Cardiac muscle cell (in vitro differentiated cells and primary cell): ENCODE measurements at regions not wholly inside any gene's neighbourhood (a gene's known extent, or its start where the extent isn't known, plus 50 kb on each side); places are given as distances from the start of the nearest gene placed in this dataset.

Source experiments
- DNase-seq, 2 donors: peaks; one replicate each; pipeline versions ENCODE4 v3.0.0 to v3.0.0-alpha.2; 2010 to 2017; ENCODE audit warnings: low read depth in 1 of 2, low spot score in 1 of 2
- H3K27ac ChIP-seq: fragments of 200-600 bp; sonication (generic); 2 replicates; pipeline ENCODE4 v1.5.1; 2016
- H3K27me3 ChIP-seq: fragments of 200-600 bp; sonication (generic); 2 replicates; pipeline ENCODE4 v1.6.0; 2016; ENCODE audit warnings: control low read depth
- H3K36me3 ChIP-seq: fragments of 200-600 bp; sonication (generic); 2 replicates; pipeline ENCODE4 v1.5.1; 2016; ENCODE audit warnings: control low read depth
- H3K4me1 ChIP-seq: fragments of 200-600 bp; sonication (generic); 2 replicates; pipeline ENCODE4 v1.8.1; 2017; ENCODE audit warnings: low read depth, mild to moderate bottlenecking, mixed run types
- H3K4me3 ChIP-seq: fragments of 200-600 bp; sonication (generic); 2 replicates; pipeline ENCODE4 v1.5.1; 2016; ENCODE audit warnings: mild to moderate bottlenecking
- H3K9me3 ChIP-seq: fragments of 200-600 bp; sonication (generic); 2 replicates; pipeline ENCODE4 v1.5.1; 2017; ENCODE audit warnings: low read depth, mild to moderate bottlenecking, control low read depth
- TF ChIP-seq, protein P1 (sequence below): IDR thresholded peaks from 2 replicates; pipeline ENCODE4 v1.5.1; 2012; ENCODE audit warnings: low read depth, mild to moderate bottlenecking, low read length

DNA sequence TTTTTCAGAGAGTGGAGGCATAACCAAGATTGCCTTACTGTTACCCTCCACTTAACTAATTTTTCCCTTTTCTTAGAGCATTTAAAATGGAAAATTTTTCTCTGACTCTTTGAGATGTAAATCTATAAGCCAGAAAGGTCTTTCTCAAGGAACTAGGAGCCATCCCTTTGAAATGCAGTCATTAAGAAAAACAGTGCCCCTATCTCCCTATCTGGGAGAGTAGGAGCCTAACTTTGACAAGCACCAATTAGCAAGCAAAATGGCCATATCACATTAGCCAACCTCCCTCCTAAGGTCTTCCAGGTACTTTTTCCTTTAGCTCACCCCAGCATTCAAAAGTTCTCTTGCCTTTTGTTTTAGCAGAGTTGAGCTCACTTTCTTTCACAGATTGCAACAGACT, 570.5 kb downstream of the EPHA7 start:
- no peak for DNase-seq
- Histone ChIP-seq H3K27ac (no peak overlapping the region), H3K4me1 (no peaks in the 10 kb centered on the region), H3K27me3 (no peaks in the 10 kb centered on the region), H3K4me3 (no peak overlapping the region), H3K9me3 (no peaks in the 10 kb centered on the region), H3K36me3 (no peaks in the 10 kb centered on the region)
- TF ChIP-seq, protein P1, sequence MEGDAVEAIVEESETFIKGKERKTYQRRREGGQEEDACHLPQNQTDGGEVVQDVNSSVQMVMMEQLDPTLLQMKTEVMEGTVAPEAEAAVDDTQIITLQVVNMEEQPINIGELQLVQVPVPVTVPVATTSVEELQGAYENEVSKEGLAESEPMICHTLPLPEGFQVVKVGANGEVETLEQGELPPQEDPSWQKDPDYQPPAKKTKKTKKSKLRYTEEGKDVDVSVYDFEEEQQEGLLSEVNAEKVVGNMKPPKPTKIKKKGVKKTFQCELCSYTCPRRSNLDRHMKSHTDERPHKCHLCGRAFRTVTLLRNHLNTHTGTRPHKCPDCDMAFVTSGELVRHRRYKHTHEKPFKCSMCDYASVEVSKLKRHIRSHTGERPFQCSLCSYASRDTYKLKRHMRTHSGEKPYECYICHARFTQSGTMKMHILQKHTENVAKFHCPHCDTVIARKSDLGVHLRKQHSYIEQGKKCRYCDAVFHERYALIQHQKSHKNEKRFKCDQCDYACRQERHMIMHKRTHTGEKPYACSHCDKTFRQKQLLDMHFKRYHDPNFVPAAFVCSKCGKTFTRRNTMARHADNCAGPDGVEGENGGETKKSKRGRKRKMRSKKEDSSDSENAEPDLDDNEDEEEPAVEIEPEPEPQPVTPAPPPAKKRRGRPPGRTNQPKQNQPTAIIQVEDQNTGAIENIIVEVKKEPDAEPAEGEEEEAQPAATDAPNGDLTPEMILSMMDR: no peak

DNA sequence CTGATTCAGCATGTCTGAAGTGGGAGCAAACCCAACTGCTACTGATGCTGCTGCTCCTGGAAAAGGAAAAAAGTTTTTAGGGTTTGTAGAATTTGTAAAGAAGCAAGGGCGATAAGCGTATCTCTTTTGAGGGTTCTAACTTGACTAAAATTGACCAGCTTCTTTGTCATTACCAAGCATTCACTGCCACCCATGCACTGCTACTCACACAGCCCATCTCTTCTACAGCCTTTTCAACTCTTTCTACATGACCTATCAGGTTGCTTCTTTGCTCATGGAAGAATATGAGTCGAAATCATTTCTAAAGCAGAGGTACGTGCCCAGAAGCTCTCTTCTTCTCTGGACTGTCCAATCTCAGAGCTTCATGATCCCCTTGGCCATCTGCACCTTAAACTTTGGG, 570.9 kb downstream of the EPHA7 start:
- Histone ChIP-seq H3K36me3 (no peaks in the 10 kb centered on the region), H3K4me3 (no peak overlapping the region), H3K27me3 (no peaks in the 10 kb centered on the region), H3K9me3 (no peaks in the 10 kb centered on the region), H3K4me1 (no peaks in the 10 kb centered on the region), H3K27ac (no peak overlapping the region)
- DNase-seq: no peak
- TF ChIP-seq, protein P1: no peak

DNA sequence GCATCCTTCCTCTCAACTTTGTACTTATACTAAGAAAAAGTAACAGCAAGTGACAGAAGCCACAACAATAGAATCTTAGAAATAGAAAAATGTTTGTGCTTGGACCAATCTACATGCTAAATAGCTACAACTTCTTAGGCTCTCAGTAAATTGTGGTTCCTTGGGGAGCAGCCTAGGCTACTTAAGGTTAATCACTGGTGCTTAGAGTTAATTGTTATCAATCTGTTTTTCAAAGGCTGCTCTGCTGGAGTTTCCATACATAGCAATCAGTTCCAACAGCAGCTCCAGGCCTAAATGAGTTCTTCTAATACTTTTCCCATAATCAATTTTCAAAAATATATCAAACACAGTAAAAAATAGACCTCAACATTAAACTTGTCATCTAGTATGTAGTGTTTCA, 571.4 kb downstream of the EPHA7 start:
- H3K27ac ChIP-seq: no peak overlapping the region
- DNase-seq: no peak
- no peaks in the 10 kb centered on the region for H3K9me3 ChIP-seq

DNA sequence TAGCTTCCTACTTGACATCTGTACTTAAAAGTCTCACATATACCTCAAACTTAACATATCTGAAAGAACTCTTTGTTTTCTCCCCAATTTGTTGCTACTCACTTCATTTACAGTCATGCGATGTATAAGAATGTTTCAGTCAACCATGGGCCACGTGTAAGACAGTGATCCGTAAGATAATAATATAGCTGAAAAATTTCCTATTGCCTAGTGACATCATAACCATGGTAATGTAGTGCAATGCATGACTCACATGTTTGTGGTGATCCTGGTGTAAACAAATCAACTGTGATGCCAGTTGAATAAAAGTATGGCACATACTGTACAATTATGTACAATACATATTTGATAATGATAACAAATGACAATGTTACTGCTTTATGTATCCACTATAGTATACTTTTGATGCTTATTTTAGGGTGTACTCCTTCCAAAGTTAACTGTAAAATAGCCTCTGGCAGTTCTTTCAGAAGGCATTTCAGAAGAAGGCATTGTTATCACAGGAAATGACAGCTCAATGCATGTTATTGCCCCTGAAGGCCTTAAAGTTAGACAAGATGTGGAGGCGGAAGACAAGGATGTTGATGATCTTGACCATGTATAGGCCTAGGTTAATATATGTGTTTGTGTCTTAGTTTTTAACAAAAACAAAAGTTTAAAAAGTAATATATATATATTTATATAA, 579.0 kb downstream of the EPHA7 start:
- no peak overlapping the region for H3K27ac ChIP-seq
- no peak for DNase-seq
- H3K9me3 ChIP-seq: no peaks in the 10 kb centered on the region
- no peaks in the 10 kb centered on the region for H3K4me1 ChIP-seq
- TF ChIP-seq, protein P1: no peak
- H3K4me3 ChIP-seq: no peak overlapping the region
- H3K27me3 ChIP-seq: no peaks in the 10 kb centered on the region
- no peaks in the 10 kb centered on the region for H3K36me3 ChIP-seq

More for the DNA sequence above, 571.4 kb downstream of the EPHA7 start:
- Histone ChIP-seq H3K4me1 (no peaks in the 10 kb centered on the region), H3K27me3 (no peaks in the 10 kb centered on the region), H3K36me3 (no peaks in the 10 kb centered on the region), H3K4me3 (no peak overlapping the region)
- TF ChIP-seq, protein P1: no peak

DNA sequence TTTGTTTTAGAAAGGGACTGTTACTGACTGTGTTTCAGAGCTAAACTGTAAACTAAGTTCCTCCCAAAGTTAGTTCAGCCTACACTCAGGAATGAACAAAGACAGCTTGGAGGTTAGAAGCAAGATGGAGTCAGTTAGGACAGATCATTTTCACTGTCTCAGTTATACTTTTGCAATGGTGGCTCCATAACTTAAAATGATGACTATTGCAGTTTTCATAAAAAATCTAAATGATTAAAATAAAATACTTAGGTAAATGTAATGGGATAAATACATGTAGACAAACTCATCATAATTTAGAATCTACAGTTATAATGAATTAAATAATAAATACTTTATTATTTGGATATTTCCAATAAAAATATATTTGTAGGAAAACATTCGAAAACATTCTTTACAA, 590.6 kb downstream of the EPHA7 start:
- Histone ChIP-seq H3K27ac (no peak overlapping the region), H3K36me3 (no peaks in the 10 kb centered on the region), H3K4me1 (no peaks in the 10 kb centered on the region), H3K9me3 (no peaks in the 10 kb centered on the region), H3K27me3 (no peaks in the 10 kb centered on the region), H3K4me3 (no peak overlapping the region)
- TF ChIP-seq, protein P1: no peak
- DNase-seq: no peak

DNA sequence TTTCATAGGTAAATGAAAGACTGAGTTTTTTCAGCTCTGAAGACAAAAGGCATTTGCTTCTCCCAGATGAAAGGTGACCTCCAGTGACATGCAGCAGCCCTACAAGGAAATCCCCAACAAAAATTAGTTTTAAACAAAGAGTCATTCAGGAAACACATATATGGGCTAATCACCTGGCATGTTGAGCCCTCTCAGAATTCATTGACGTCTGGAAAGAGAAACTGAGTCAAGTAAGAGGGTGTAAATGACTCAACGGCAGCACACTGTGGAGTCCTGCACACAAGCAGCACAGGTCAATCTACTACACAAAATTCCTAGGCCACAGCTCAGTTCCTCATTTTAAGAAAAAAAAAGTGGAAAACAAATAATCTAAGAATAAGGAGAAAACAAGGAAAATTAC, 592.3 kb downstream of the EPHA7 start:
- Histone ChIP-seq H3K4me3 (no peak overlapping the region), H3K36me3 (no peaks in the 10 kb centered on the region), H3K27me3 (no peaks in the 10 kb centered on the region), H3K9me3 (no peaks in the 10 kb centered on the region), H3K27ac (no peak overlapping the region), H3K4me1 (no peaks in the 10 kb centered on the region)
- TF ChIP-seq, protein P1: no peak
- no peak for DNase-seq
